ENCODE measurements at regions not wholly inside any gene's neighbourhood (a gene's known extent, or its start where the extent isn't known, plus 50 kb on each side); places are given as distances from the start of the nearest gene placed in this dataset.

DNA sequence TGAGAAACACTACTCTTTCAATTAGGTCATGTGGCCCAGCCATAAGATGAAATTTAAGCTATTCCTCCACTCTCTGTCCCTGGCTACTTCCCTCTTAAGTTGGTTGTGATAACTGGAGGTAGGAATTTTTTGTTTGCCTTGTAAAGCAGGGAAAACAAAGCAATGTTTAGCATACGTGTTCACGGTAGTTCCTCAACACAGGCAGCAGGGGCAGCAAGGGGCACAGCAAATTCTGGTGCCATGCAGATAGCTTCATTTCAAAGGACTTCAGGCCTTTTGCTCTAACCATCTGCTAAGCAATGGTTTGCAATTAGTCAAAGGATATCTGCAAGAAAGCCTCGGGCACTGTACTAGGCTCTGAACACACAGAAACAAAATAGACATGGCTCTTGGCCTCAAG, 330.2 kb downstream of the ZIC3 start:
- H3K36me3 Mint-ChIP-seq (ENCODE audit: low read depth): no peaks in the 10 kb centered on the region
- H3K27me3 Mint-ChIP-seq (ENCODE audit: low read depth): no peaks in the 10 kb centered on the region
- no peak overlapping the region for H3K4me3 Mint-ChIP-seq (ENCODE audit: unreplicated experiment)
- TF ChIP-seq, protein P1, sequence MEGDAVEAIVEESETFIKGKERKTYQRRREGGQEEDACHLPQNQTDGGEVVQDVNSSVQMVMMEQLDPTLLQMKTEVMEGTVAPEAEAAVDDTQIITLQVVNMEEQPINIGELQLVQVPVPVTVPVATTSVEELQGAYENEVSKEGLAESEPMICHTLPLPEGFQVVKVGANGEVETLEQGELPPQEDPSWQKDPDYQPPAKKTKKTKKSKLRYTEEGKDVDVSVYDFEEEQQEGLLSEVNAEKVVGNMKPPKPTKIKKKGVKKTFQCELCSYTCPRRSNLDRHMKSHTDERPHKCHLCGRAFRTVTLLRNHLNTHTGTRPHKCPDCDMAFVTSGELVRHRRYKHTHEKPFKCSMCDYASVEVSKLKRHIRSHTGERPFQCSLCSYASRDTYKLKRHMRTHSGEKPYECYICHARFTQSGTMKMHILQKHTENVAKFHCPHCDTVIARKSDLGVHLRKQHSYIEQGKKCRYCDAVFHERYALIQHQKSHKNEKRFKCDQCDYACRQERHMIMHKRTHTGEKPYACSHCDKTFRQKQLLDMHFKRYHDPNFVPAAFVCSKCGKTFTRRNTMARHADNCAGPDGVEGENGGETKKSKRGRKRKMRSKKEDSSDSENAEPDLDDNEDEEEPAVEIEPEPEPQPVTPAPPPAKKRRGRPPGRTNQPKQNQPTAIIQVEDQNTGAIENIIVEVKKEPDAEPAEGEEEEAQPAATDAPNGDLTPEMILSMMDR (IDR thresholded peaks at IDR 0.05): no peak
- DNase-seq (ENCODE audit: low spot score): no peak
- H3K27ac Mint-ChIP-seq (ENCODE audit: unreplicated experiment): no peak overlapping the region
- H3K9me3 Mint-ChIP-seq (ENCODE audit: low read depth): peaks cover 41% of the 10 kb centered on the region
- H3K4me1 Mint-ChIP-seq (ENCODE audit: low read depth): no peaks in the 10 kb centered on the region

DNA sequence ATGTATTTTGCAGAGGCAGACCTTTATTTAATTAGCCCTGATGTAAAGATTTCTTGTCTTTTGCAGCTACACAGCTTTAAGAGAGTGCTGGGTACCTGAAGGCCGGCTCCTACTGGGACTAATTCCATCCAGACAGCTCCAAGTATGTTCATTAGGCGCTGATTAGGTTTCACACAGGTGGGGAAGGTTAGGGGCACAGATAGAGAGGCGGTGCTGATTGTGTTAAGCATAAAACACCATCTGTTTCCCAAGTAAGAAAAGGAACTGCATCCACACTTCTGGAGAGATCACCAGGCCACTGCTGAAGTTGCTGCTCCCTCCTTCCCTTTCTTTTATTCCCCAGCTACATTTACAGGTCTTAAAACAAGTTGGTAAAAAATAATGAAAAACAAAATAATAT, 349.5 kb downstream of the ZIC3 start:
- Mint-ChIP-seq H3K27me3 (ENCODE audit: low read depth) (no peaks in the 10 kb centered on the region), H3K4me3 (ENCODE audit: unreplicated experiment) (no peak overlapping the region), H3K9me3 (ENCODE audit: low read depth) (peaks cover 38% of the 10 kb centered on the region), H3K27ac (ENCODE audit: unreplicated experiment) (no peak overlapping the region), H3K36me3 (ENCODE audit: low read depth) (no peaks in the 10 kb centered on the region), H3K4me1 (ENCODE audit: low read depth) (no peaks in the 10 kb centered on the region)
- no peak for DNase-seq (ENCODE audit: low spot score)
- TF ChIP-seq, protein P1 (IDR thresholded peaks at IDR 0.05): no peak

DNA sequence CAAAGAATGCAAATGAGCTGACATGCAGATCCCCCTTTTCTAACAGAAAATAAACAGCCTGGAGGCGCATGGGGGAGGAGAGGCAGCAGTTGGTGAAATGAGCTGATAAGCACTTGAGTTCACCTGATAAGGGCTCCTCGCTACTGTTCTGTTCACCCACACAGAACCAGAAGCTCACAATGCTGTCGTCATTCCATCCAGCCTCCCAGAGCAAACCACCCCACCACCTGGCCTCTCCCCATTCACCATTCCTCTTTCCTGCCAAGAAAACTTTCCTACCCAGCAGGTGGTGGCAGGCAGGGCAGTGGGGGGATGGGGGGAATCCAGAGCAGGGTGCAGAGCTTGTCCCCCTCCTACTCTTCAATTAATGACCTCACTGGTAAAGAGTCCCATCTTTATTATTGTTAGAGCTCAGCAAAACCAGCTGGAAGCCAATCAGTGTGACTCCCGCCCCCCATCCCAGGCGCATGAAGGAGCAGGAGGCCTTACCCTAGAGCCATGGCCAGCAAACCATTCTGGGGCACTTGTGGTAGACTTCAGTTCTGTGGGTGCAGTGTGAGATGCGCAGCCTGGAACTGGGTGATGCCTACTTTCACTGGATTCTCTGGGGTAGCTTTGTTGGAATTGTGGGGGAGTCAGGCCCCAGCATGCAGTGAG, 350.3 kb downstream of the ZIC3 start:
- H3K27ac Mint-ChIP-seq (ENCODE audit: unreplicated experiment): no peak overlapping the region
- peaks cover 32% of the 10 kb centered on the region for H3K9me3 Mint-ChIP-seq (ENCODE audit: low read depth)
- TF ChIP-seq, protein P1 (IDR thresholded peaks at IDR 0.05): no peak
- no peak for DNase-seq (ENCODE audit: low spot score)
- H3K36me3 Mint-ChIP-seq (ENCODE audit: low read depth): no peaks in the 10 kb centered on the region
- no peak overlapping the region for H3K4me3 Mint-ChIP-seq (ENCODE audit: unreplicated experiment)
- H3K4me1 Mint-ChIP-seq (ENCODE audit: low read depth): no peaks in the 10 kb centered on the region
- no peaks in the 10 kb centered on the region for H3K27me3 Mint-ChIP-seq (ENCODE audit: low read depth)

DNA sequence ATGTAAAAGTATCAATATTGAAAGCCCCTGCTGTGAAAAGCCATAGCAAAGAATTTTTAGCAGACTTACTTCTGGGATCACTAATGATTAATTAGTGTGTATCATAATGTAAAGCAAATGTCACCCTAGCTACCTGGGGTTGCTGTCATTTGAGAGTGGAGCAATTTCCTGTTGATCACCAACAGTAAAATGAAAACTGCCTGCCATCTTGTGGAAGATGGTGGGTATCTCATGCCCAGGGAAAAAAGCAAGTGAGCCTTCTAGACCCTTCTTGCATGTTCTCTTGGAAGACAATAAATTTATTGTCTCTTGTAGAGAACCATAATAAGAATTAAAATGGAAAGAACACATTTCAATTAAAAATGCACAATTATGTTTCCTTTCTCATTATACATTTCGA, 360.2 kb downstream of the ZIC3 start:
- Mint-ChIP-seq H3K9me3 (ENCODE audit: low read depth) (peaks cover 2% of the 10 kb centered on the region), H3K27ac (ENCODE audit: unreplicated experiment) (no peak overlapping the region), H3K36me3 (ENCODE audit: low read depth) (no peaks in the 10 kb centered on the region), H3K4me3 (ENCODE audit: unreplicated experiment) (no peak overlapping the region), H3K27me3 (ENCODE audit: low read depth) (no peaks in the 10 kb centered on the region), H3K4me1 (ENCODE audit: low read depth) (no peaks in the 10 kb centered on the region)
- TF ChIP-seq, protein P1 (IDR thresholded peaks at IDR 0.05): no peak
- DNase-seq (ENCODE audit: low spot score): no peak

DNA sequence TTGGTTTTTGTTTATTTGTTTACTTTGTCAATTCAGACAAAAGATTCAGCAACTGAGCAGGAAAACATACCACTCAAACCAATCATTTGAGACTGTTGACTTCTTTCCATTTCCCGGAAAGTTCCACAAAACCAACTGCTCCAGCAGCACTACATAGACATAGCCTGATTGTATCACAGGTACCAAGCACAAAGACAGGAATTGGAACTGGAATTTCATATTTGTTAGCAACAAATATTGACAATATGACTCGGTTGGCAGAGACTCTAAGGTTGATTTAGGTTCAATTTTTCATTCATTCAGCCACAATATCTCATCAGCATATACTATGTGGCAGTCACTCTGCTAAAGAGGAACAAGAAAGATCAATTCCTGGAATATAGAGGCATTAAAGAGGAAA, 364.0 kb downstream of the ZIC3 start:
- Mint-ChIP-seq H3K9me3 (ENCODE audit: low read depth) (peaks cover 12% of the 10 kb centered on the region), H3K27ac (ENCODE audit: unreplicated experiment) (no peak overlapping the region)

More for the DNA sequence above, 364.0 kb downstream of the ZIC3 start:
- Mint-ChIP-seq H3K4me1 (ENCODE audit: low read depth) (no peaks in the 10 kb centered on the region), H3K27me3 (ENCODE audit: low read depth) (no peaks in the 10 kb centered on the region), H3K36me3 (ENCODE audit: low read depth) (peaks cover 2% of the 10 kb centered on the region), H3K4me3 (ENCODE audit: unreplicated experiment) (no peak overlapping the region)
- TF ChIP-seq, protein P1 (IDR thresholded peaks at IDR 0.05): no peak
- no peak for DNase-seq (ENCODE audit: low spot score)

Data from chondrocyte (in vitro differentiated cells).